Esophagus squamous epithelium (tissue), 5 donors: ENCODE measurements at regions not wholly inside any gene's neighbourhood (a gene's known extent, or its start where the extent isn't known, plus 50 kb on each side); places are given as distances from the start of the nearest gene placed in this dataset.

Experiments used
- DNase-seq: peaks from one replicate; lab custom pipeline; 2025; lab: John Stamatoyannopoulos, UW
- H3K27ac ChIP-seq, 4 donors: fragments of 200-600 bp; sonication (generic); one replicate each; pipeline ENCODE4 v1.5.1; 2016 to 2019; ENCODE audit warnings: mild to moderate bottlenecking in 1 of 4
- H3K27me3 ChIP-seq, 4 donors: fragments of 200-600 bp; sonication (generic); 1 replicate in 3 of 4; 2 replicates in 1 of 4; pipeline versions ENCODE4 v1.5.1 to v1.6.0; 2017 to 2021; ENCODE audit warnings: antibody characterized with exemption in 1 of 4
- H3K36me3 ChIP-seq, 3 donors: fragments of 200-600 bp; sonication (generic); one replicate each; pipeline ENCODE4 v1.5.1; 2016 to 2019
- H3K4me1 ChIP-seq, 3 donors: fragments of 200-600 bp; sonication (generic); one replicate each; pipeline ENCODE4 v1.5.1; 2017 to 2019
- H3K4me3 ChIP-seq, 4 donors: fragments of 200-600 bp; sonication (generic); 1 replicate in 3 of 4; 2 replicates in 1 of 4; pipeline ENCODE4 v1.5.1; 2016 to 2019; ENCODE audit warnings: mild to moderate bottlenecking in 2 of 4, moderate library complexity in 1 of 4
- H3K9me3 ChIP-seq, 3 donors: fragments of 200-600 bp; sonication (generic); one replicate each; pipeline ENCODE4 v1.5.1; 2016 to 2019
- CTCF ChIP-seq, 6 experiments: fragments of 450-650 bp in 4 of 6; fragments of 200-600 bp in 2 of 6; sonication (generic) in 2 of 6; IDR thresholded peaks; one replicate each; pipeline ENCODE4 v1.5.1; 2016 to 2019; ENCODE audit warnings: antibody characterized with exemption in 6 of 6, mild to moderate bottlenecking in 4 of 6, moderate library complexity in 4 of 6
- POLR2A ChIP-seq, 4 donors: fragments of 450-650 bp; IDR thresholded peaks; one replicate each; pipeline ENCODE4 v1.6.1; 2017; ENCODE audit warnings: antibody characterized with exemption in 4 of 4, mild to moderate bottlenecking in 4 of 4, moderate library complexity in 3 of 4
- WGBS, 2 donors: methylation state at CpG; one replicate each; pipeline ENCODE4 v1.1.5; 2018; 5-methylcytosine and 5-hydroxymethylcytosine counted together
- intact Hi-C: fragments of 100-400 bp; cut with DNase I; formaldehyde crosslinking; loops from one replicate; pipeline ENCODE4 v1.15.0; 2022
- donor health status: DM: yes; HTN: yes; CAD: no.

GRCh38 chr2:140157816-140158215 is 1377.6 kb upstream of the NXPH2 start:
- Histone ChIP-seq H3K27ac (no peak overlapping the region), H3K4me1 (no peaks in the 10 kb centered on the region), H3K4me3 (no peak overlapping the region), H3K36me3 (no peaks in the 10 kb centered on the region), H3K9me3 (no peaks in the 10 kb centered on the region), H3K27me3 (no peaks in the 10 kb centered on the region)
- 45 to 49% methylated on average over 5 of the region's 5 CpGs for WGBS, 2 donors
- no peak for DNase-seq
- TF ChIP-seq POLR2A (IDR thresholded peaks at IDR 0.05), result no peak
- no peak for TF ChIP-seq CTCF (IDR thresholded peaks at IDR 0.05)
- intact Hi-C loops, result no loop called here

- no peaks in the 10 kb centered on the region for H3K36me3 ChIP-seq
- H3K4me3 ChIP-seq, result no peak overlapping the region
- H3K4me1 ChIP-seq, result no peaks in the 10 kb centered on the region
- intact Hi-C loops, result no loop called here
- no peaks in the 10 kb centered on the region for H3K9me3 ChIP-seq
- no peak for TF ChIP-seq POLR2A (IDR thresholded peaks at IDR 0.05)
- TF ChIP-seq CTCF (IDR thresholded peaks at IDR 0.05), result no peak
- no peak for DNase-seq
- no peaks in the 10 kb centered on the region for H3K27me3 ChIP-seq
- no peak overlapping the region for H3K27ac ChIP-seq
- WGBS, 2 donors, result 71 to 75% methylated on average over 2 of the region's 2 CpGs
Observed at GRCh38 chr2:140154706-140155105, 1374.5 kb upstream of the NXPH2 start.

DNA sequence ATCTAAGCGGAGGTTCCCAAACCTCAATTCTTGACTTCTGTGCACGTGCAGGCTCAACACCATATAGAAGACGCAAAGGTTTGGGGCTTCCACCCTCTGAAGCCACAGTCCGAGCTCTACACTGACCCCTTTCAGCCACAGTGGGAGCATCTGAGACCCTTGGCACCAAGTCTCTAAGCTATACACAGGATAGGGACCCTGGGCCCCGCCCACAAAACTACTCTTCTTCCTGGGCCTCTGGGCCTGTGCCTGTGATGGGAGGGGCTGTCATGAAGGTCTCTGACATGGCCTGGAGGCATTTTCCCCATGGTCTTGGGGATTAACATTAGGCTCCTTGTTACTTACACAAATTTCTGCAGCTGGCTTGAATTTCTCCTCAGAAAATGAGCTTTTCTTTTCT is 1374.1 kb upstream of the NXPH2 start:
- intact Hi-C loops, result no loop called here
- no peak for DNase-seq
- 50 to 78% methylated on average over 1 to 2 of the region's 5 CpGs for WGBS, 2 donors

GRCh38 chr2:140144611-140145010 is 1364.4 kb upstream of the NXPH2 start:
- Histone ChIP-seq H3K4me3 (no peak overlapping the region), H3K36me3 (no peaks in the 10 kb centered on the region), H3K27me3 (no peaks in the 10 kb centered on the region), H3K27ac (no peak overlapping the region), H3K9me3 (peaks cover 0 to 10% (median 0%) of the 10 kb centered on the region in 3 donors), H3K4me1 (no peaks in the 10 kb centered on the region)
- 81 to 89% methylated on average over 2 of the region's 2 CpGs for WGBS, 2 donors
- intact Hi-C loops, result no loop called here
- no peak for TF ChIP-seq POLR2A (IDR thresholded peaks at IDR 0.05)
- no peak for DNase-seq

More for the DNA sequence above, 1374.1 kb upstream of the NXPH2 start:
- no peak for TF ChIP-seq POLR2A (IDR thresholded peaks at IDR 0.05)
- TF ChIP-seq CTCF (IDR thresholded peaks at IDR 0.05), result no peak
- no peaks in the 10 kb centered on the region for H3K27me3 ChIP-seq
- no peak overlapping the region for H3K27ac ChIP-seq
- H3K9me3 ChIP-seq, result no peaks in the 10 kb centered on the region
- no peaks in the 10 kb centered on the region for H3K4me1 ChIP-seq
- H3K36me3 ChIP-seq, result no peaks in the 10 kb centered on the region
- no peak overlapping the region for H3K4me3 ChIP-seq

DNA sequence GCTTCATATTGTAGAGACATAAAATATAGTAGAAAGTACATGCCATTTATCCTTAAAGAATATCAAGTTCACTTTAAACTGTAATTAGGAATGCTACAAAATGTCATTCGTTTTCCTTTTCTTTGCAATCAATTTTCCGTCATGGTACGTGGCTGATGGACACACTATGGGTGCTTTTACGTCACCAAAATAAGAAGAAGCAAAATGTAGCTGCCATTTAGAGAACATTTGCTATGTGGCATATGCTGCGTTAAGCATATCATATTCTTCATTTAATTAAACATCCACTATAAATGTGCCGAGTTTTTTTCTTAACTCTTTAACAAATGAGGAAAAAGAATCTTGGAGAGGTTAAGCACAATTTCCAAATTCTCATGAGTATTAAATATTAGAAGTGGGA is 1358.5 kb upstream of the NXPH2 start:
- Histone ChIP-seq H3K4me3 (no peak overlapping the region), H3K36me3 (no peaks in the 10 kb centered on the region), H3K4me1 (no peaks in the 10 kb centered on the region), H3K9me3 (peaks cover 0 to 10% (median 0%) of the 10 kb centered on the region in 3 donors), H3K27ac (no peak overlapping the region), H3K27me3 (no peaks in the 10 kb centered on the region)
- intact Hi-C loops, result no loop called here
- DNase-seq, result no peak
- TF ChIP-seq POLR2A (IDR thresholded peaks at IDR 0.05) (no peak), CTCF (IDR thresholded peaks at IDR 0.05) (no peak)
- 77 to 88% methylated on average over 6 of the region's 6 CpGs for WGBS, 2 donors

GRCh38 chr2:140136861-140137260 is 1356.7 kb upstream of the NXPH2 start:
- H3K9me3 ChIP-seq, result peaks cover 0 to 10% (median 0%) of the 10 kb centered on the region in 3 donors
- H3K4me1 ChIP-seq, result no peaks in the 10 kb centered on the region
- H3K27ac ChIP-seq, result no peak overlapping the region
- no peaks in the 10 kb centered on the region for H3K36me3 ChIP-seq
- no peak for DNase-seq
- WGBS, 2 donors, result 79% methylated on average over 1 of the region's 1 CpG
- intact Hi-C loops, result no loop called here
- H3K27me3 ChIP-seq, result no peaks in the 10 kb centered on the region
- no peak overlapping the region for H3K4me3 ChIP-seq
- TF ChIP-seq CTCF (IDR thresholded peaks at IDR 0.05) (no peak), POLR2A (IDR thresholded peaks at IDR 0.05) (no peak)
